SU-DHL-6 (cell line): ENCODE measurements at regions not wholly inside any gene's neighbourhood (a gene's known extent, or its start where the extent isn't known, plus 50 kb on each side); places are given as distances from the start of the nearest gene placed in this dataset.

Experiments
- CTCF ChIP-seq: fragments of 200-600 bp; sonication (generic); IDR thresholded peaks from one replicate; pipeline ENCODE4 v1.5.1; 2017; ENCODE audit warnings: antibody characterized with exemption, mild to moderate bottlenecking, low read length, moderate library complexity; ENCODE audit not compliant: insufficient read depth, poor library complexity, severe bottlenecking
- EZH2phosphoT487 ChIP-seq: fragments of 200-600 bp; sonication (generic), shearing (Covaris generic); conservative IDR thresholded peaks from 2 replicates; pipeline ENCODE4 v1.6.1; 2018; ENCODE audit warnings: mild to moderate bottlenecking, antibody characterized with exemption, low read length, moderate library complexity, mixed read lengths

- no peak for TF ChIP-seq CTCF
- no peak for TF ChIP-seq EZH2phosphoT487
Measured at GRCh38 chr17:73947281-73947965, 256.1 kb upstream of the RPL38 start.
